Stimulated activated CD4-positive, alpha-beta T cell treated with anti-CD3 and anti-CD28 coated beads, Interleukin-2, amount 100 ng/mL, for 24 hours (primary cell): ENCODE measurements at regions not wholly inside any gene's neighbourhood (a gene's known extent, or its start where the extent isn't known, plus 50 kb on each side); places are given as distances from the start of the nearest gene placed in this dataset.

Experiments used
- DNase-seq, 2 donors: peaks; one replicate each; pipeline ENCODE4 v3.0.0-alpha.2; 2020

DNA sequence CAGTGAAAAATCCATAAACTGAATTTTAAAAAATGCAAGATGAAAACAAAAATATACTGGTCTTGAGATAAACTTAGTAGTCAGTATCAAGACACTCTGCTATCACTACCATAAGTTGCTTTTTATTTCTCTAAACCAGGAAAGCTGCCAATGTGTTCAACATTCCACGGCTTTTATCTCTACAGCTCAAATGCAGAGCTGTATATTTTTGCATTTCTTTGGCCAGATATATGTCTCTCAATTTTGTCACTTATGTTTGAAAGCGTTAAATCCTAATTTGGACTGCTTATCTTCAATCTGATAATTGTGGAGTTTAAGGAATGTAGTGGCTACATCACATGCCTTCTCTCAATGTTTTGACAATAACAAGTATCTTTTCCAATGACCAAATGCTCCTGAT lies 609.5 kb downstream of the EPHA4 start:
- DNase-seq: no peak

DNA sequence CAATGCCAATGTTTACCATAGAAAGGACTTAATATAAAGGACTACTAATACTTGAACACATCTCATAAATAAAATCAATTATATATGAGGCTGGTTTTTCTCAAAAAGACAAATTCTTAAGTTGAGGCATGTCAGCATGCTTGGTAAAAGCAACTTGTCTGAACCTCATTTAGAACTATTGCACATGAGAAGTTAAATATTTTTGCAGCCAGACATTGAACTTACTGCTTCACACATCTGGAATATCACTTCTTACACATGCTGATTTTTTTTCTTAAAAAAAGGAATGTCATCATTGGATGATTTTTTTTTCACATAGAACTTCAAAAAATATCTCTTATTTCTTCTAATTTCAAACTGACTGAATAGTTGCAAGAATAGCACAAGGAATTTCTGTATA lies 609.0 kb downstream of the EPHA4 start:
- no peak for DNase-seq

DNA sequence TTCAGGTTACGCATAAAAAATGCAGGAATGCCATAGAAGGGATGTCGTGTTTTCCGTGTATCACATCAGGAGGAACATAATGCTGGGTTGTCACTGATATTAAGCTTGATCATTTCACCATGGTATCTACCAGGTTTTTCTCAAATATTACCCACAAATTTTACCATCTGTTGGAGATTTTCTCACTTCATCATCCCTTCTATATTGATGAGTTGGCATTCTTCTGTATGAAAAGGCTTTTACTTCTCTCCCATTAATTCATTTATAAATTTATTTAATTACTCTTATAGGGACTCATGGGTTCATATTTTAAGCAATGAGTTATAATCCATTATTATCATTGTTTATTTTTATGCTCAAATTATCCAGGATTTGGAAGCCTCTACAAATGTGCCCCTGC lies 608.2 kb downstream of the EPHA4 start:
- DNase-seq: no peak

DNA sequence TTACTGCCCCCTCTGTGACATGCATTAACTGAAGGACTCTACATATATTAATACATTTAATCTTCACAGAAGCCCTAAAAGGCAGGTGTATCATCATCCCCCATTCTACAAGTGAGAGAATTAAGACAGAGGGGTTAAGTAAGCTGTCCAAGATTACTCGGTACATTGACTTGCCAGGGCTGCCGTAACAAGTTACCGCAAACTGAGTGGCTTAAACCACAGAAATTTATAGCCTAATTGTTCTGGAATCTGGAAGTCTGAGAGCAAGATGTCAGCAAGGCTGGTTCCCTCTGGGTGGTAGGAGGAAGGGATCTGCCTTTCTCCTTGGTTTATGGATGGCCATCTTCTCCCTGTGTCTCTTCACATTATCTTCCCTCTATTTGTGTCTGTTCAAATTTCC lies 605.5 kb downstream of the EPHA4 start:
- no peak for DNase-seq

DNA sequence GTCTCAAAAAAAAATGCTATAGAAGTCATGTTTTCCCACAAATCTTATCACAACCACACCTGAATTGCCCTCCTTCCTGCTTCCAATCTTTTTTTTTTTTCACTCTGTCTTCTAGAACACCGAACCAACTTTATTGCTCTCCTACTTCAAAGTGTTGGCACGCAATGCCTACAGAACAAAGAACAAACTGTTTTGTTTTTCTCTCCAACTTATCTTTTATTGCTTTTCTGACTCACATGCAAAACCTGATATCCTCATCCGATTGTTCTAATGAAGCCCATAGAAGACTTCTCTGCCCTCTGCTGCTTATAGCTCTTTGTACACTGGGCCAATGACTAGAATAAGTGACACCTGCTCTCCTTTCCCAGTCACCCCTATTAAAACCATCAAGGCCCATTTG lies 602.8 kb downstream of the EPHA4 start:
- DNase-seq: no peak

DNA sequence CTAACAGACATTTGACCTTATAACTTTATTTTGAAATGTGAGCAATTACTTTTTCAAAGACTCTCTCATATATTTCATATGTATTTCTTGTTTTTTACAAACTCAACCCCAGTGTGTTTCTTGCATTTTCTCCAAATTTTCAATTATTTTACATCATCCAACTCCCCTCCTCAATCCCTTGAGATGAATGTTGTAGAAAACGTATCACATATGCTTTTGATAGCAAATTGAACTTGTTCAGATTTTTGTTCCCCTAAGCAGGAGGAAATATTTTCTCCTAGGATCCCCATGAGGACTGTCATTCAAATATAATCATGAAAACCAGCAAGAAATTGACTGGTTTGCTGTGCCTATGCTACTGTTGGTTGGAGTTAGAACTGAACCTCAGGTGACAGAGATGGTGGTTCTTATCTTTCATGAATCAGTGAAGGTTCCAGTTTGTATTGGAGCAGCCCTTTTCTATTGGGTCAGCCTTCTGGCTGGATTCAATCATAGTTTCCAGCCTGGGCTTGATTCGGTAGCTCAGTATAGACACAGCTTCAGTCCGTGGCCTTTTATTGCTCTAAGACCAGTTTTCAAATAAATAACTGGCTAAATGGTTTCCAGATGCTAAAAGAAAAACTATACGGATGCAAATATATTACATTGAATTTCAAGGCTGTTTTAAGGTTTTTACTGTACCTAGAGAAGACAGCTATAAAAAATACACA lies 591.0 kb downstream of the EPHA4 start:
- no peak for DNase-seq

DNA sequence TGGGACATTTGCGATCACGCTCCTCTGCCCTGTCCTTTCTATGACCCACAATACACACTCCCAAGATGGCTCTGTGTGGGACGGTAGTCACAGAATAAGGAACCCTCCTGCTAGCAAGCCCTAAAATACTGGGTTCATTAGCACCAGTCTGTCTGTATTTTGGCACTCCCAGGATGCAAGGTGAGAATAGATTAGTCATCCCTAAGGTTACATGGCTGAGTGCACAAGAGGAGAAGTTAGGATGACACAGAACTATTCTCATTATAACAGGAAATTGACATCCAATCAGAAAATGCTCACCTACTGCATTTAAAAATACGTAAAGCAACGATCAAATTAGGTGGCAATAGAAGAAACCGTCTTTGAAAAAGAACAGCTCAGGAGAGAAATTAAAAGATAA lies 590.2 kb downstream of the EPHA4 start:
- no peak for DNase-seq

DNA sequence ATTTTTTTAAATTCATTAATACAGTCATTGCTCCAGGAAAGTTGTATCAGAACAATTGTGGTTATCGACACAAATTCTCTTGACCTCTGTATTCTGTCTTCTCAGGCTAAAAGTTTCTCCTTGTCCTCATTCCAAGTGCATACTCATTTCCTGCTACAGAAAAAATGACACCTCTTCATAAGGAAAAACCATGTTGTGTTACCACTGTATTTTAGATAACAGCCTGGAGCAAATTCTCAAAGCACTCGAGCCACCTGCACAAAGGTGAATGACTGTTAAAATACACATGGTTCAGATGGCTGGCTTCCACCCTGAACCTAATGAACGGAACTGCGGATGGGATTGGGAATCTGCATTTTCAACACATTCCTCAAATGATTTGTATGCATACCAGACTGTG lies 586.5 kb downstream of the EPHA4 start:
- DNase-seq: no peak

DNA sequence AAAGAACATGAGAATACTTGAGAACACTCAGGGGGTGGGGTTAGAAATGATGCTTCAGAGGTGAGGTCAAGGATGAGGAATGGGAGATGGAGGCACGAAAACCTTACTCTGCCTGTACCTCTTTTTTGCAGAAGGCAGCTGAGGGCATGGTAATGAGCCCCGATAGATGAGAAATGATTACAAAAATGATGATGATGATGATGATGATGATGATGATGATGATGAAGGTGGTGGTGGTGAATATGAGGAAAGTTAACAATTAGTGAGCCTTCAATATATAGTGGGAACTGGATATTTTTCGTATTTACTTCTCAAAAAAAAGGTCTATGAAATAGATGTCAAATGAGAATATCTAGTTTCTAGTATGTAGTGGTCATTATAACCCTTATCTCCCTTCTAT lies 584.3 kb downstream of the EPHA4 start:
- DNase-seq: no peak

DNA sequence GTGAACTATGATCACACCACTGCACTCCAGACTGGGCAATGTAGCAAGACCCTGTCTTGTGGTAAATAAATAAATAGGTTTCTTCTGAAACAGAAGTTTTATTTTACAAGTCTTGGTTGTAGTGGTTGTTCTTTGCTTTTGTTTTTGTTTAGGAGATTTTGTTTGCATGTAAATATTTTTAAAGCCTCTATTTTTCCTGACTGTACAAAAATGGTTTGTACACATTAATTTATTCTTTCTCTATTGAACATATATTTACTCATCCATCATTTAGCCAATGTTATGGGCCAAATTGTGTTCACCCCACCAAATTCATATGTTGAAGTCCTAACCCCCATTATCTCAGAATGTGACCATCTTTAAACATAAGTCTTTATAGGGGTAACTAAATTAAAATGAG lies 580.1 kb downstream of the EPHA4 start:
- no peak for DNase-seq

DNA sequence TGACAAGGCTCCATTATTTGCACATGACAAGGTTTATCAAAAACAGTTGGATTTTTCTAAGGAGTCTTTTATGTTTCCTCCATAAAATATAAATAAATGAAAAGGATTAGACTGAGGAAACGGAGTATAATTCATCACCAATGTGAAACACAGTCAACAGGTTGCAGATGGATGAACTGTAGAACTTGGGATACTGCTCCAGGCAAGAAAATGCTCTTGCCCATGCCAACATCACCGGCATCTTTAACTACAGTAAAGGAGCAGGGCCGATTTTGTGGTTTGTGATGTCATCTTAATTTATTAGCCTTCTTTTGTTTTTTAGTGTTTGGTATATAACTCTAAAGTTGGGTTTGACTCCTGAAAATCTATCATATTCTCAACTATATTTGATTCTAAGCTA lies 577.3 kb downstream of the EPHA4 start:
- no peak for DNase-seq

DNA sequence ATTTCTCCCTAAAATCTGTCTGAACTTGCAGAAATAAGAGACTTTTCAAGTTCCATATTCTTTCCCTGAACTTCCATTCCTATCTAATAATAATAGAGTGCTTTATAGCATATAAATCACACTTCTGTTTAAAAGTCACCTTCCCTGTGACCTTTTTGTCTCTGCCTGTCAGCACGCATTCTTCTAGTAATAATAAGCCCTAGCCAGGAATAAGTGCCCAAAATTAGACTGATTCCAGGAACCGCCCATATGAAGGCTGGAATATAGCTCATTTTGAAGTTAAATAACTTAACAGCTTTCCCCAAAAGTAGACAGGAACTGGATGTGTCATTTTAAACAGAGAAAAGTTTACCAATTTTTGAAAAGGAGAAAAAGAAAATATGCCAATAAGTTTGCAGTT lies 576.5 kb downstream of the EPHA4 start:
- no peak for DNase-seq

DNA sequence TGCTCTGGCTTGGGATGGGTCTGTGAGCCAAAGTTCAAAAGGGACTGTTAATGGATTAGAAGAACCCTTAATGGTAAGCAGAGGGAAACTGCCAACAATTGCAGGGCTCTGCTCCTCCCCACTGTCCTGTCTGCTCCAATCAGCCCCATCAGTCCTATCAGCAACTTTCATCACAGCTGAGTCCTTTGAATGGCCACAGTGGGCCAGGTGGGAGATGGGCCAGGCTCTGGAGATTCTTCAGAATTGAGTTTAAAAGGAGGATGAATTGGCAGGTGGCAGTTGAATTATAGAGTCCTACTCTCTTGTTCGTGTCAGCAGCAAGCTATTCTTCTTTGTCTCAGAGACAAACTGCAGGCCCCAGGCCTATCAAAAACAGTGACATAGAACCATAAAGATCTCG lies 573.9 kb downstream of the EPHA4 start:
- DNase-seq: no peak

DNA sequence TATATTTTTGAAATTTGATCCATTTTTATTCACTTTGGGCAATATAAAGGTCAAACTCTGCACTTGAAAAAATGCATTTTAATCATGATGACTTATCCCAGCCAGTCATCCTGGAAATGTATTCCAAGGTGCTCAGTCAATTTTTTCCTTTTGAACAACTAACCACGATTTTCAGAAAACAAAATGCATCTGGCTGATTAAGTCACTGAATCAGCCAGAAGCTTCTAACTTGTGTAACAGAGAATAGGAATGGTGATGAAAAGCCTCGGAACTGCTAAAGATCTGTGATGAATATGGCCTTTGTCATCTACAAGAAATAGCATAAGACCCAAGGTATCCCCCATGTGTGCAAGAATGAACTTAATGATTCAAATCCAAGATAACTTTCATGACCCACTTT lies 572.7 kb downstream of the EPHA4 start:
- no peak for DNase-seq

DNA sequence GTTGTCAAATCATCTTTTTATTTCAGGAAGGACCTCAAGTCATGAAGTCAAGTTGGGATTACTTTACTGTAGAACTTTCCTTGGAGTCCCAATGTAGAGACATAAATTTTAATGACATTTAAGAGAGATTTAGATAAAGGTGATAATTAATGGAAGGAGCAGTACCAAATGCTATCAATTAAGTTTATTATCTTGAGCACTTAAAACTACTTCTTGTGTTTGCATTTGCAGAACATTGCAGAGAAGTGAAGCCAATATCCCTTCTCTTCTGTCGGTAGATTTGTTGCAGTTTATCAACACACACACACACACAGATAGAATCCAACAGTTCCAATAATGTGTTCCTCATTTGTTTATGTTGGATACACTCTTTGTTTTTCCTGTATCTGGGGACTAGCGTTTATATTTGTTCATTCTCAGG lies 570.7 kb downstream of the EPHA4 start:
- no peak for DNase-seq

DNA sequence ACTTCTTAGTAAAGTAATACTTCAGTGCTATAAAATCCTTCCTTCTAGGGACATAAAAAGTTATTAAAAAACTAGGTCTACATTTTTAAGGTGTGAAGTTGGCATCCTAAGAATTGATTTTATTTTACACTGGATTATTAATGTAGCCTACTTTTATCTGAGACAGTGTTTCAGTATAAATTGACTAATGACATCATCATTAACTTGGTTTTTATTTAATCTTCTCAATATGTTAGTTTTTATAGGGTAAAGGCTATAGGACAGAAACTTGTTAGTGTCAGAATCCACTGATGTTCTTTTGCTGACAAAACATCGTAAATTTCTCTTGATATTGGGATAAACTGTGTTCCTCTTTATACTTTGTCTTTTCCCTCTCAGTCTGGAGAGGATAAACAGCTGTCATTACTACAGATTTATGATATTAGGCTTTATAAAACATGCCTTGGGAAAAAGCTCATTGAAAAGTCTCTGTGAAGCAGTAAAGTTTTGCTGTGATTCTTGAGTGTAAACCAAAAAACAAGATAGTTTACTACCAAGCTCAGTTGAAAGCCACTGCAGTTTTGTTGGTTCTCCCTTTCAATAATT lies 569.9 kb downstream of the EPHA4 start:
- no peak for DNase-seq

DNA sequence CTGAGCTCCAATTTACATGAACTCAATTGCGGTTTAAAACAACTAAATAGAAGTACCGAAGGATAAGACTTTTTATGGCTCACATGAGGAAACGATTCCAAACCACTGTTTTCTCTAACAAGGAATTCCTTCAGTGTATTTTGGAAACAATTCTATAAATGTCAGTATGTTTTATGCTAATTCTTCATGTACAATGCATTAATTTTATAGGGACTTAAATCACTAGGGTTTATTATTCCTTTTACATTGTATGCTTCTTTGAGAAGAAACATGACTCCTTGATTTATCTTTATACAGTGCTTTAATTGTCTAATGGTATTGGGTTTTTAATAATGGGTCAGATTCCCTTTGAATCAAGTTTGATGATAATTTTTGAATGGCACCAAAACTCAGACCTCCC lies 566.8 kb downstream of the EPHA4 start:
- DNase-seq: no peak

DNA sequence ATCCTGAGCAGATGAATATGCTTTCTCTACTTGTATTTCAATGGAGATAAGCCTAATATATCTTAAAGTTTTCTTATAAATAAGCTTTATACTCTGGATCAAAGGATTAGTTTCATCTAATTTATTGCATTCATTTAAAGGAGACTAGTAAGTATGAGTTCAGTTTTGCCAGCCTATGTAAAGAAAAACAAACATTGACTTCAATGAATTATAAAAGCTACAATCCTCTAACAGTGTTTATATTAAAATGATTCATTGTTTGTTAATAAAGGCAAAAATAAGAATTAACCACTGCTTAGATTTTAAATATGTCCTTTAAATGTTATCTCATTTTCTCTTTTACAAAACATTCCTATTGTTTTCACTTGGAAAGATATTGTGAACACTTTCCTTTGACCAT lies 566.0 kb downstream of the EPHA4 start:
- no peak for DNase-seq

DNA sequence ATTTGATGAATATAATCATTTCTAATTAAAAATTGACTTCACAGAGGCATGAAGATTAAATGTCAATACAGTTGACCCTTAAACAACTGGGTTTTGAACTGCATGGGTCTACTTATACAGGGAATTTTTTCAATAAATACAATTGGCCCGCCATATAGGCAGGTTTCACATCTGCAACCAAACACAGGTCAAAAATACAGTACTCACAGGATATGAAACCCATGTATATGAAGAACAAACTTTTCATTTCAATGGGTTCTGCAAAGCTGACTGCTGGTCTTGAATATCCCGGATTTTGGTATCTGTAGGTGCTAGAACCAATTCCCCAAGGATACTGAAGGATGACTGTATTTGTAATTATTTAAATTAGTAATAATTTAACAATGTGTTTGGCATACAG lies 555.6 kb downstream of the EPHA4 start:
- no peak for DNase-seq

DNA sequence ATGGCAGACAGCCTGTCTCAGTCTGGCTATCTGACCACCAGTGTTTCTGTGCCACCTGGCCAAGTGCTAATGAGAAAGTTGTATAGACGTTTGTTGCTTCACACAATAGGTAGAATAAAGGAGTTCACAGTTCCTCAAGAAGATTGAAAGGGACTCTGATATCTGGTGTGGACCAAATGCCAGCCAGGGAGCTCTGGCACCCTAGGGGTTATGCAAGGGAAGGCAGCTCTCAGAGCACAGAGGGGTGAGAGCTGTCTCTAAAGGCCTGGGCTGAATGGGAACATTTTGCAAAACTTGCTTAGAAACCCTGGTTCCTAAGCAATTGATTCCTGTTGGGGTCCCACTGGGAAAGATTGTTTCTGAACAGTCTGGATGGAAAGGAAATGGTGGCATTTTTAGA lies 553.8 kb downstream of the EPHA4 start:
- DNase-seq: no peak

DNA sequence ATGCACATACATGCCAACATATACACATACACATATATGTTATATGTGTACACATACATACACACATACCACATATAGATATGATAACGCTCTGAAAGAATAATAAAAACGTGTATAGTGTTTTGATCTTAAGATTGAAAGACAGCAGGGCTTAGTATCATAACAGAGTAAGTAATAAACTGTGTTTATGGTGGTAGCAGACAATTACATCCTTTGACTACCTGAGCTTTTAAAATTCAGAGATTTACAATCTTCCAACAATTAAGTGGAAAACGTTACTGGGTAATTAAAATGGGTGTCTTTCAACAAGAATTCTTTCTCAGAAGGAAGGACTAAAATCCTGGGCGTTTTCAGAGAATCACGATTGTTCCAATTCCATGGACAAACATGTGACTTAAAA lies 552.4 kb downstream of the EPHA4 start:
- DNase-seq: no peak

DNA sequence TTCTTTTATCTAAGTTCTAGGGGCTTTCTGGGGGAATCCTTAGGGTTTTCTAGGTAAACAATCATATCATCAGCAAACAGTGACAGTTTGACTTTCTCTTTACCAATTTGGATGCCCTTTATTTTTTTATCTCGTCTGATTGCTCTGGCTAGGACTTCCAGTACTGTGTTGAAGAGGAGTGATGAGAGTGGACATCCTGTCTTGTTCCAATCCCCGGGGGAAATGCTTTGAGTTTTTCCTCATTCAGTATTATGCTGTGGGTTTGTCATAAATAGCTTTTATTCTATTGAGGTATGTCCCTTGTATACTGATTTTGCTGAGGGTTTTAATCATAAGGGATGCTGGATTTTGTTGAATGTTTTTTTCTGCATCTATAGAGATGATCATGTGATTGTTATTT lies 549.5 kb downstream of the EPHA4 start:
- no peak for DNase-seq

DNA sequence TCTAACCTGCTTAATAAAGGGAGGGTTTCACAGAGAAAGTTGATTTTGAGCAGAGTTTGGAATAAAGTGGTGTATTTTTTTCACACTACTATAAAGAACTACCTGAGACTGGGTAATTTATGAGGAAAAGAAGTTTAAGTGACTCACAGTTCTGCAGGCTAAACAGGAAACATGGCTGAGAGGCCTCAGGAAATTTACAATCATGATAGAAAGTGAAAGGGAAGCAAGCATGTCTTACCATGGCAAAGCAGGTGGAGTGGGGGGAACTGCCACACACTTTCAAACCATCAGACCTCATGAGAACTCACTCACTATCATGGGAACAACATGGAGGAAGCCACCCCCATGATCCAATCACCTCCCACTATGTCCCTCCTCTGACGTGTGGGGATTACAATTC lies 546.7 kb downstream of the EPHA4 start:
- no peak for DNase-seq

DNA sequence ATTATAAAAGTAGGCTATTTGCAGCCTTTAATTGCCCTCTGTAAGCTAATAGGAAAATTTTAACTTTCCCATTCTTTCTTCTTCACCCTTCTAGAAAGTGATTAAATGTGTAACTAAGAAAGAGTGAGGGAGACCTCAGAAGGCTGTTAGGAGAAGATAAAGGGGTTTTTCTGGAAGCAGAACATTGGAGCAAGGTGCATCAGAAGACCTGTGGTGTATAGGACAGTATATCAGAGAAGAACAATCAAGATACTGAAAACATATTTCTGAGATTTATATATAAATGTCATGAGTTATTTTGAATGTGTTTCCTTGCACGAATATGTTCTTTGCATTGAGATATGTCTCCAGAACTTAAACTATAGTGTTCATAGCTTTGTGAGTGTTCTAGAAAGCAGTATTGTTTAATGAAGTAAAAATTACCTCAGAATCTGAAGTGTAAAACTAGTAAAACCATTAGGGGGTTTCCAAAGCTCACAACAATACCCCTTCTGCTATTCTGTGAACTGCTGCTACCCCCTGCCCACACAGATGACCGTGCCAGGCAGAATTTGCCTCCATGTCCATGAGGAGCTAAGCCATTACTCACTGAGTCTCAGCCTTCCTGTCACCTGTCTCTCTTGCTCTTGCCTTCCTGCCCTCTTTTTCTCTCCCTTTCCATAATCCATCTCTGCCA lies 537.9 kb downstream of the EPHA4 start:
- DNase-seq: no peak

DNA sequence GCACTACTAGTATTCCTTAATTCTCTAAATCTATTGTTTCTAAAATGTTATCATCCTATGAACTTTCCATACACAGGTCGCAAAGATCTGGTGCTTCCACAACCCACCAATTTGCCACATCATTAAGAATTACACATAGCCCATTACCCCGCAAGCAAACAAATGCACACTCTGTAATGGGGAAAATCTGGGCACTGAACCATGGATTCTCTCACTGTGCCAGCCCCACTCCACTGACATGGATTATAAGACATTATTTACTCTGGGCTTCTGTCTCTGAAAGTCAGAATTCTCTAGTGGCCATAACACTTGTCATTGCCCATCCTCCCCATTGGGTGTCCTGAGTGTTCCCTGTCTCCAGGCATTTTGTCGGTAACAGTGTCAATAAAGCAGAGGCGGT lies 537.1 kb downstream of the EPHA4 start:
- no peak for DNase-seq
